ENCODE measurements at regions not wholly inside any gene's neighbourhood (a gene's known extent, or its start where the extent isn't known, plus 50 kb on each side); places are given as distances from the start of the nearest gene placed in this dataset.

- no peaks in the 10 kb centered on the region for H3K9me3 ChIP-seq (ENCODE audit: control insufficient read depth in 4 of 4, low read length in 3 of 4)
- H3K27me3 ChIP-seq (ENCODE audit: control insufficient read depth in 4 of 4, insufficient read depth in 4 of 4, low read length in 3 of 4): peaks cover 0 to 4% (median 0%) of the 10 kb centered on the region in 4 donors
- H3K4me3 ChIP-seq (ENCODE audit: low read depth in 1 of 3, low read length in 3 of 3): no peak overlapping the region
- TF ChIP-seq, protein P1, sequence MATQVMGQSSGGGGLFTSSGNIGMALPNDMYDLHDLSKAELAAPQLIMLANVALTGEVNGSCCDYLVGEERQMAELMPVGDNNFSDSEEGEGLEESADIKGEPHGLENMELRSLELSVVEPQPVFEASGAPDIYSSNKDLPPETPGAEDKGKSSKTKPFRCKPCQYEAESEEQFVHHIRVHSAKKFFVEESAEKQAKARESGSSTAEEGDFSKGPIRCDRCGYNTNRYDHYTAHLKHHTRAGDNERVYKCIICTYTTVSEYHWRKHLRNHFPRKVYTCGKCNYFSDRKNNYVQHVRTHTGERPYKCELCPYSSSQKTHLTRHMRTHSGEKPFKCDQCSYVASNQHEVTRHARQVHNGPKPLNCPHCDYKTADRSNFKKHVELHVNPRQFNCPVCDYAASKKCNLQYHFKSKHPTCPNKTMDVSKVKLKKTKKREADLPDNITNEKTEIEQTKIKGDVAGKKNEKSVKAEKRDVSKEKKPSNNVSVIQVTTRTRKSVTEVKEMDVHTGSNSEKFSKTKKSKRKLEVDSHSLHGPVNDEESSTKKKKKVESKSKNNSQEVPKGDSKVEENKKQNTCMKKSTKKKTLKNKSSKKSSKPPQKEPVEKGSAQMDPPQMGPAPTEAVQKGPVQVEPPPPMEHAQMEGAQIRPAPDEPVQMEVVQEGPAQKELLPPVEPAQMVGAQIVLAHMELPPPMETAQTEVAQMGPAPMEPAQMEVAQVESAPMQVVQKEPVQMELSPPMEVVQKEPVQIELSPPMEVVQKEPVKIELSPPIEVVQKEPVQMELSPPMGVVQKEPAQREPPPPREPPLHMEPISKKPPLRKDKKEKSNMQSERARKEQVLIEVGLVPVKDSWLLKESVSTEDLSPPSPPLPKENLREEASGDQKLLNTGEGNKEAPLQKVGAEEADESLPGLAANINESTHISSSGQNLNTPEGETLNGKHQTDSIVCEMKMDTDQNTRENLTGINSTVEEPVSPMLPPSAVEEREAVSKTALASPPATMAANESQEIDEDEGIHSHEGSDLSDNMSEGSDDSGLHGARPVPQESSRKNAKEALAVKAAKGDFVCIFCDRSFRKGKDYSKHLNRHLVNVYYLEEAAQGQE (IDR thresholded peaks at IDR 0.05): no peak
- no peak for TF ChIP-seq YY1 (IDR thresholded peaks at IDR 0.05)
- no peak for TF ChIP-seq SP1 (IDR thresholded peaks at IDR 0.05)
- TF ChIP-seq TAF1 (conservative IDR thresholded peaks at IDR 0.05): no peak
- 60% methylated on average over 4 of the region's 4 CpGs for WGBS
- no peak for DNase-seq (ENCODE audit: low spot score)
- no peak overlapping the region for H3K27ac ChIP-seq (ENCODE audit: low read depth in 1 of 2, low read length in 2 of 2)
- peak overlapping the region in 1 of 2 donors; percentile 56 for H3K9ac ChIP-seq (ENCODE audit: low read depth in 1 of 2, low read length in 2 of 2)
- H3K4me1 ChIP-seq (ENCODE audit: control insufficient read depth in 4 of 4, insufficient read depth in 4 of 4, low read length in 3 of 4): no peaks in the 10 kb centered on the region
- H3K36me3 ChIP-seq (ENCODE audit: control insufficient read depth in 4 of 4, insufficient read depth in 3 of 4, low read depth in 1 of 4, low read length in 3 of 4): no peaks in the 10 kb centered on the region
Measured at GRCh38 chr4:163610648-163611047, 116.2 kb downstream of the TMA16 start.

- TF ChIP-seq JUND (IDR thresholded peaks at IDR 0.05) (no peak), HNF4A (conservative IDR thresholded peaks at IDR 0.05) (no peak), ATF3 (IDR thresholded peaks at IDR 0.05) (no peak), HNF4G (IDR thresholded peaks at IDR 0.05) (no peak), RXRA (IDR thresholded peaks at IDR 0.05) (no peak), GABPA (IDR thresholded peaks at IDR 0.05 in 1 of 2, conservative IDR thresholded peaks at IDR 0.05 in 1 of 2) (no peak), EGR1 (IDR thresholded peaks at IDR 0.05; ENCODE audit: low read depth in 2 of 2) (no peak), FOXA1 (IDR thresholded peaks at IDR 0.05) (no peak), TAF1 (conservative IDR thresholded peaks at IDR 0.05) (no peak), FOXA2 (IDR thresholded peaks at IDR 0.05) (no peak), YY1 (IDR thresholded peaks at IDR 0.05) (no peak), RAD21 (IDR thresholded peaks at IDR 0.05) (no peak), SP1 (IDR thresholded peaks at IDR 0.05) (no peak), NR2F2 (IDR thresholded peaks at IDR 0.05) (no peak)
- TF ChIP-seq, protein P1 (IDR thresholded peaks at IDR 0.05): no peak
- TF ChIP-seq, protein P2, sequence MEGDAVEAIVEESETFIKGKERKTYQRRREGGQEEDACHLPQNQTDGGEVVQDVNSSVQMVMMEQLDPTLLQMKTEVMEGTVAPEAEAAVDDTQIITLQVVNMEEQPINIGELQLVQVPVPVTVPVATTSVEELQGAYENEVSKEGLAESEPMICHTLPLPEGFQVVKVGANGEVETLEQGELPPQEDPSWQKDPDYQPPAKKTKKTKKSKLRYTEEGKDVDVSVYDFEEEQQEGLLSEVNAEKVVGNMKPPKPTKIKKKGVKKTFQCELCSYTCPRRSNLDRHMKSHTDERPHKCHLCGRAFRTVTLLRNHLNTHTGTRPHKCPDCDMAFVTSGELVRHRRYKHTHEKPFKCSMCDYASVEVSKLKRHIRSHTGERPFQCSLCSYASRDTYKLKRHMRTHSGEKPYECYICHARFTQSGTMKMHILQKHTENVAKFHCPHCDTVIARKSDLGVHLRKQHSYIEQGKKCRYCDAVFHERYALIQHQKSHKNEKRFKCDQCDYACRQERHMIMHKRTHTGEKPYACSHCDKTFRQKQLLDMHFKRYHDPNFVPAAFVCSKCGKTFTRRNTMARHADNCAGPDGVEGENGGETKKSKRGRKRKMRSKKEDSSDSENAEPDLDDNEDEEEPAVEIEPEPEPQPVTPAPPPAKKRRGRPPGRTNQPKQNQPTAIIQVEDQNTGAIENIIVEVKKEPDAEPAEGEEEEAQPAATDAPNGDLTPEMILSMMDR (IDR thresholded peaks at IDR 0.05; ENCODE audit: low read depth, low read length, missing input control): no peak
- TF ChIP-seq, protein P3, sequence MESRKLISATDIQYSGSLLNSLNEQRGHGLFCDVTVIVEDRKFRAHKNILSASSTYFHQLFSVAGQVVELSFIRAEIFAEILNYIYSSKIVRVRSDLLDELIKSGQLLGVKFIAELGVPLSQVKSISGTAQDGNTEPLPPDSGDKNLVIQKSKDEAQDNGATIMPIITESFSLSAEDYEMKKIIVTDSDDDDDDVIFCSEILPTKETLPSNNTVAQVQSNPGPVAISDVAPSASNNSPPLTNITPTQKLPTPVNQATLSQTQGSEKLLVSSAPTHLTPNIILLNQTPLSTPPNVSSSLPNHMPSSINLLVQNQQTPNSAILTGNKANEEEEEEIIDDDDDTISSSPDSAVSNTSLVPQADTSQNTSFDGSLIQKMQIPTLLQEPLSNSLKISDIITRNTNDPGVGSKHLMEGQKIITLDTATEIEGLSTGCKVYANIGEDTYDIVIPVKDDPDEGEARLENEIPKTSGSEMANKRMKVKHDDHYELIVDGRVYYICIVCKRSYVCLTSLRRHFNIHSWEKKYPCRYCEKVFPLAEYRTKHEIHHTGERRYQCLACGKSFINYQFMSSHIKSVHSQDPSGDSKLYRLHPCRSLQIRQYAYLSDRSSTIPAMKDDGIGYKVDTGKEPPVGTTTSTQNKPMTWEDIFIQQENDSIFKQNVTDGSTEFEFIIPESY (IDR thresholded peaks at IDR 0.05): no peak
- TF ChIP-seq, protein P4, sequence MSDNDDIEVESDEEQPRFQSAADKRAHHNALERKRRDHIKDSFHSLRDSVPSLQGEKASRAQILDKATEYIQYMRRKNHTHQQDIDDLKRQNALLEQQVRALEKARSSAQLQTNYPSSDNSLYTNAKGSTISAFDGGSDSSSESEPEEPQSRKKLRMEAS (IDR thresholded peaks at IDR 0.05): no peak
- peaks cover 0 to 4% (median 0%) of the 10 kb centered on the region in 4 donors for H3K27me3 ChIP-seq (ENCODE audit: control insufficient read depth in 4 of 4, insufficient read depth in 4 of 4, low read length in 3 of 4)
- no peaks in the 10 kb centered on the region for H3K9me3 ChIP-seq (ENCODE audit: control insufficient read depth in 4 of 4, low read length in 3 of 4)
- H3K9ac ChIP-seq (ENCODE audit: low read depth in 1 of 2, low read length in 2 of 2): peak overlapping the region in 1 of 2 donors; percentile 56
- DNase-seq (ENCODE audit: low spot score): no peak
- H3K27ac ChIP-seq (ENCODE audit: low read depth in 1 of 2, low read length in 2 of 2): no peak overlapping the region
- no peak overlapping the region for H3K4me3 ChIP-seq (ENCODE audit: low read depth in 1 of 3, low read length in 3 of 3)
- WGBS: 66% methylated on average over 3 of the region's 3 CpGs
- no peaks in the 10 kb centered on the region for H3K36me3 ChIP-seq (ENCODE audit: control insufficient read depth in 4 of 4, insufficient read depth in 3 of 4, low read depth in 1 of 4, low read length in 3 of 4)
- no peaks in the 10 kb centered on the region for H3K4me1 ChIP-seq (ENCODE audit: control insufficient read depth in 4 of 4, insufficient read depth in 4 of 4, low read length in 3 of 4)
Measured at GRCh38 chr4:163611182-163611581, 116.7 kb downstream of the TMA16 start.

Measured in liver (tissue), 8 donors.